NCI-H2196 (cell line): ENCODE measurements at regions not wholly inside any gene's neighbourhood (a gene's known extent, or its start where the extent isn't known, plus 50 kb on each side); places are given as distances from the start of the nearest gene placed in this dataset.

Source experiments
- DNase-seq: peaks from one replicate; lab custom pipeline; 2025; ENCODE audit not compliant: unreplicated experiment; lab: John Stamatoyannopoulos, UW

DNA sequence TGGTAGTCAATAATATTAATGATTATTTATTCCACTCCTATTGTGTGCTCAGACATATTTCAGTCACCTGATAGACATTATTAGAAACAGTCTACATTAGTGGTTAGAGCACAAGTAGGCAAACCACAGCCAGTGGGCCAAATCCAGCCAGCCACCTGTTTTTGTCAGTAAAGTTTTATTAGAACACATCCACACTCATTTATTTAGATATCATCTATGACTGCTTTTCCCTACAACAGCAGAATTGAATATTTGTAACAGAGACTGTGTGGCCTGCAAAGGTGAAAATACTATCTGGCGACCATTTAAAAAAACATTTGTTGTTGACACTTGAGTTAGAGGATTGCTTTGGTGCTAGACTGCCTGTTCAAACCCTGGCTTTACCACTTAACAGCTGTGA is 220.0 kb upstream of the ZFP64 start:
- DNase-seq = no peak

- no peak for DNase-seq
These were observed 219.2 kb upstream of the ZFP64 start for GRCh38 chr20:52410731-52411234.

DNA sequence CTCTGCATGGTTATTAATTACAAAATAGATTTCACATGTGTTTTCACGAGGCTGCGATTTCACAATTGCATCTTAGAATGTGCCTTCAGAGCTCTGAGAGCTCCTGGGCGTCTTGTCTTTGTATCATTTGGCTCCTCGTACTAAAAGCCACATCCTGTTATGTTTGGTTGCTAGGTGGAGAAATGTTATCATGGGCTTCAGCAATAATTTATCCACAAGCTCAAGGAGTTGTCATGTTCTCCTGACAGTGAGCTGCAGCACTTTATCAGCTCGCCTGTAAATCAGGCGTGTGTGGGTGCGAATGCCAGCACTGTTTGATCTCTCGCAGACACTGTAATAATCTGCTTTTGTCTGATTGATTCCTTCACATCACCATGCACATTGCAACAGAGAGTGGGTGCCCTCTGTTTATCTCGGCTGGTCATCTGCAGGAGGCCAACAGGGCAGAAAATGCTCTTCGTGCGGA is 218.6 kb upstream of the ZFP64 start:
- no peak for DNase-seq

DNA sequence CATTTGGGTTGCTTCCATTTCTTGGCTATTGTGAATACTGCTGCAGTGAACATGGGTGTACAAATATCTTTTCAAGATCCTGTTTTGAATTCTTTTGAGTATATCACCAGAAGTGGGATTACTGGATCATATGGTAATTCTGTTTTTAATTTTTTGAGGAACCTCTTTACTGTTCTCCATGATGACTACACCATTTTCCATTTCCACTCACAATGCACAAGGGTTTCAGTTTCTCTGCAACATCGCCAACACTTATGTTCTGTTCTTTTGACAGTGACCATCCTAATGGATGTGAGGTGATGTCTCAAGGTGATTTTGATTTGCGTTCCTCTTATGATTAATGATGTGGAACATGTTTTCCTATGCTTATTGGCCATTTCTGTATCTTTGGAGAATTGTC is 214.4 kb upstream of the ZFP64 start:
- DNase-seq = no peak

- no peak for DNase-seq
These were observed 213.8 kb upstream of the ZFP64 start for GRCh38 chr20:52405417-52405816.

GRCh38 chr20:52404671-52405070 is 213.1 kb upstream of the ZFP64 start:
- no peak for DNase-seq

GRCh38 chr20:52402950-52403349 is 211.4 kb upstream of the ZFP64 start:
- DNase-seq = no peak

- DNase-seq = no peak
These were observed 210.9 kb upstream of the ZFP64 start for GRCh38 chr20:52402514-52402913.

DNA sequence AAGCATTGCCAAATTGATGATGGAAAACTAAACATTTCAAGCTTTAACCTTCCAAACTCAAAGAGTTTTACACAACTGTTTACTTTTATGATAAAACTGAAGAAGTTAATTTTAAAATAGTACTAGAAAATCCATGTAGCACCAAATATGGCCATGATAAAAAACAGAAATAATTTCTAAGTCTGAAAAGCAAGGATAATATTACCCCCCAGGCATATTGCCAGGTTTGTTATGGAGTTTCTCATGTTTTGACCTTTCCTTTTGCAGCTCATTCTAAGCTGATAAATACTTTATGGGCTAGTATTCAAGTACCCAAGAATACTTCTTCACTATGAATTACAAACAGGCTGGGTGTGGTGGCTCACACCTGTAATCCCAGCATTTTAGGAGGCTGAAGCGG is 209.9 kb upstream of the ZFP64 start:
- no peak for DNase-seq

GRCh38 chr20:52399352-52399751 is 207.8 kb upstream of the ZFP64 start:
- no peak for DNase-seq

- no peak for DNase-seq
These were observed 198.0 kb upstream of the ZFP64 start for GRCh38 chr20:52389606-52390005.

GRCh38 chr20:52383995-52384621 is 192.5 kb upstream of the ZFP64 start:
- no peak for DNase-seq

GRCh38 chr20:52382933-52383332 is 191.4 kb upstream of the ZFP64 start:
- no peak for DNase-seq

DNA sequence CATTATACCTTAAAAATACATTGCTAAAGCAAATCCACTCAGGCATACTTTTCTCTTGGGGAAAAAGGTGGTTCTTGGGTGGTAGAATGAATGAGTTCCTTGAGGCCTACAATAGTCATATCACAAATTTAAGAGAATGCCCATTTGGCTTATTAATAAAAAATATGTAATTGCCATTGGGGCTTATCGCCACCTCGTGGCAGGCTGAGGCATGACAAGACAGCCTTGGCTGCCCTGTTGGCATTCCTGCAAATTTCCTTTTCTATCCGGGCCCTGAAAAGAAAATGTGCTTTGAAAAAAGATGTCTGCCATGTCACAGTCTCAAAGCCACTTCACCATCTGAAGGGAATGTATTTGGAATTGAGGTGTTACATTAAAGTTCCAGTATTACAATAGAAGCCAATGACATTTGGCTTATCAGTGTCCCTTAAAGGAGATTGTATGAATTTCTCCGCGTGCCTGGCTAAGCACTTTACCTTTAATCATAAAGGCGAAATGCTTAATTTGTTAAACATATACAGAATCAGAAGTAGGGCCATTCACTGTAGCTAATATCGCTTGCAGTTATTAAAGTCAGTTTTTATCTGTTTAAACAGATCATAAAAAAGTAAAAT is 188.3 kb upstream of the ZFP64 start:
- DNase-seq = peak; percentile 26

GRCh38 chr20:52372169-52372568 is 180.6 kb upstream of the ZFP64 start:
- no peak for DNase-seq

DNA sequence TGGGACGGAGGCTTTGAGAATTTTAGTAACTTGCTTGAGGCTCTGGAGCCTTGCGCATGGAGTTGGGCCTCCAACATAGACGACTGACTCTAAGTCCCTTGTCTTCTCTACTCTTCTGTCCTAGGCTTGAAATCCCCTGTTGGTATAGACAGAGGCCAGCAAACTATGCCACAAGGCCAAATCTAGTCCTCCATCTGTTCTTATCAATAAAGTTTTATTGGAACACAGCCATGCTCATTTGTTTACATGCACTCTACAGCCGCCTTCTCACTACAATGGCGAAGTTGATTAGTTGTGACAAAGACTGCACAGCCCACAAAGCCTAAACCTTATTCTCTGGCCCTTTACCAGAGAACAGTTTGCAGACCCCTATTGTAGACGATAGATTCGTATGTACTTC is 174.1 kb upstream of the ZFP64 start:
- DNase-seq = no peak

- no peak for DNase-seq
These were observed 172.8 kb upstream of the ZFP64 start for GRCh38 chr20:52364405-52364804.

DNA sequence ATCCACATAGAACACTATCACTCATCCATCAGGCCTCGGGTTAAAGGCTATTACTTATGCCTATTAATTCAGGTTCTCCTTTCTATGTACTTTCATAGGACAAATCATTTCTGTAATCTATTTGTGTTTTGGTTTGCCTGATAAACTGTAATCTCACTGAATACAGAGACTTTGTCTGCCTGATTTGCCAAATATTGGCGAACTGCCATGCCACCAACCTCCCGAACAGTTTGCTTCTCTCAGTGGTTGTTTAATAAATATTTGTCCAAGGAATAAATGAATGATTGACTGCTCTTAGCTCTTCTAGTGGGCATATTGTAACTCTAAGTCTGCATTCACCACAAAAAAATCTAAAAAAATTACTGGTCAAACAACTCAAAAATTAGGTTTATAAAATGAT is 170.1 kb upstream of the ZFP64 start:
- DNase-seq = no peak

GRCh38 chr20:52349806-52350205 is 158.2 kb upstream of the ZFP64 start:
- no peak for DNase-seq

DNA sequence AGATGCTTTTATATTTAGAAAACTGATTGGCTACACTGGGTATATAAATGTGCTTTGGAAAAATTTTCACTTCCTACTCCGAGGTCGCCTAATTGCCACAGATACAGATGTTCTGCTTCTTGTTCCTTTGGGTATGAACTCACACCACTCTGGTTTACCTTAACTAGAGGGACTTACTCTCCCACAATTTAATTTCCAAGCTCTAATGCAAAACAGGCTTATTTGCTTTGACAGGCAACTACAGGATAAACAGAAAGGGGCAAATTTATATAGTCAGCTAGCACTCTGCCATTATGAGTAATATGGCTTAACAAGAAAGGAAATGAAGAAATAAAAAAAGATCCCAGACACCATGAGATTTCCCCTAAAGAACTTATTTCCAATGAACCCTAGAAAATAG is 156.9 kb upstream of the ZFP64 start:
- DNase-seq = no peak

GRCh38 chr20:52346797-52347196 is 155.2 kb upstream of the ZFP64 start:
- no peak for DNase-seq

GRCh38 chr20:52342913-52343312 is 151.3 kb upstream of the ZFP64 start:
- no peak for DNase-seq
